SK-N-MC (cell line): ENCODE measurements at regions not wholly inside any gene's neighbourhood (a gene's known extent, or its start where the extent isn't known, plus 50 kb on each side); places are given as distances from the start of the nearest gene placed in this dataset.

Source experiments
- EZH2 ChIP-seq: fragments of 200-600 bp; sonication (generic); IDR thresholded peaks from one replicate; pipeline ENCODE4 v1.6.1; 2017; ENCODE audit warnings: antibody characterized with exemption
- POLR2AphosphoS5 ChIP-seq: IDR thresholded peaks from 2 replicates; pipeline ENCODE4 v1.6.1; 2012; ENCODE audit warnings: mild to moderate bottlenecking, low read depth, low read length, borderline replicate concordance

- no peak for TF ChIP-seq POLR2AphosphoS5
- TF ChIP-seq EZH2: no peak
These were observed 61.5 kb upstream of the DOCK10 start for GRCh38 chr2:225103737-225104141.
